ENCODE measurements at regions not wholly inside any gene's neighbourhood (a gene's known extent, or its start where the extent isn't known, plus 50 kb on each side); places are given as distances from the start of the nearest gene placed in this dataset.

DNA sequence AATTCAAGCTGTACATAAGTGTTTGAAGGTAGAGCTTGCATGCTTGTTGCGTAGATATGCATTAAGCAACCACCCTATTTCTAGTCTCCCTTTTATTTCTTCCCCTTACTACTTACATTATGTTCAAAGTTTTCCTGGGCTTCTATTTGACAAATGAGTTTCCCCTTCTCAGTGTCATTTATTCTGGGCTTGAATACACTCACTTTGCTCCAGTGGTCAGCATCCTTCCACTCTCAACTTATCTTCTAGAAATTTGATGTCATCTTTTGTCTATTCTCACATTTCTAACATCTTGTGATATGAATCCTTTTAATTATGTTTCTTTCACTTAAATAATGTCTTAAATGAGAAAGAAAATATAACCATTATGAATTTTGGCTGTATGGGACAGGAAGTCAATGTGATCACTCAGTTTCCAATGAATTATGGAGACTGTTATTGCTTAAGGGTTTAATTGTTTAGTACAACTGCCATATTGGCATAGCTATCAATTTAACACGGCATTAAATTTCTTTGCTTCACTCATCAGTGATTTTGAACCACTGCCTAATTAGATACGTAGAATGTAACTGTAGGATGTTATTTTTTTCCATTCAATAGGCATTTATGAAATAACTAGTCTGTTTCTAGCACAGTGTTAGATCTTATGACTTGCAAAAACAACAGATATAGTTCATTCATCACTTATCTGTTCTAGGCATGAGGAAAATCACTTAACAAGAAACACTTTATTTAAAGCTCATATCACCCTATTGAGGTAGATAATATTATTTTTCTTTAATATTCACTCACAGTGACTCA, 105.5 kb upstream of the CDH12 start:
- no peak for DNase-seq (ENCODE audit: extremely low read depth, low read depth)
- H3K4me3 ChIP-seq (replicated peaks; ENCODE audit: low read depth, low read length) = no peak overlapping the region
- TF ChIP-seq, protein P1, sequence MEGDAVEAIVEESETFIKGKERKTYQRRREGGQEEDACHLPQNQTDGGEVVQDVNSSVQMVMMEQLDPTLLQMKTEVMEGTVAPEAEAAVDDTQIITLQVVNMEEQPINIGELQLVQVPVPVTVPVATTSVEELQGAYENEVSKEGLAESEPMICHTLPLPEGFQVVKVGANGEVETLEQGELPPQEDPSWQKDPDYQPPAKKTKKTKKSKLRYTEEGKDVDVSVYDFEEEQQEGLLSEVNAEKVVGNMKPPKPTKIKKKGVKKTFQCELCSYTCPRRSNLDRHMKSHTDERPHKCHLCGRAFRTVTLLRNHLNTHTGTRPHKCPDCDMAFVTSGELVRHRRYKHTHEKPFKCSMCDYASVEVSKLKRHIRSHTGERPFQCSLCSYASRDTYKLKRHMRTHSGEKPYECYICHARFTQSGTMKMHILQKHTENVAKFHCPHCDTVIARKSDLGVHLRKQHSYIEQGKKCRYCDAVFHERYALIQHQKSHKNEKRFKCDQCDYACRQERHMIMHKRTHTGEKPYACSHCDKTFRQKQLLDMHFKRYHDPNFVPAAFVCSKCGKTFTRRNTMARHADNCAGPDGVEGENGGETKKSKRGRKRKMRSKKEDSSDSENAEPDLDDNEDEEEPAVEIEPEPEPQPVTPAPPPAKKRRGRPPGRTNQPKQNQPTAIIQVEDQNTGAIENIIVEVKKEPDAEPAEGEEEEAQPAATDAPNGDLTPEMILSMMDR (IDR thresholded peaks at IDR 0.05; ENCODE audit: low read depth, low read length, missing control alignments) = no peak

DNA sequence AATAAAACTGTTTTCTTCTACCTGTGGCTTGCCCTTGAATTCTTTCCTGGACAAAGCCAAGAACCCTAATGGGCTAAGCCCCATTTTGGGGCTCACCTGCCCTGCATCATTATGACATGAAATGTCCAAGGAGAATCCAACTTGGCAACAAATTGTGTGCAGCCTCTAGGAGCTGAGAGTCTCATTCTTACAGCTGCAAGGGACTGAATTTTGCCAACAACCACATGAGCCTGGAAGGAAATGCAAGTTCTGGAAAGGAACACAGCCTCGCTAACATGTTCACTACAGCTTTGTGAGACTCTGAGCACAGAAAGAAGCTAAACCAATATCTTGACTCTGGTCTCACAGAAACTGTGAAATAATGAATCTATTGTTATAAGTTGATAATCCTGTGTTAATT, 94.8 kb upstream of the CDH12 start:
- no peak for DNase-seq (ENCODE audit: extremely low read depth, low read depth)
- TF ChIP-seq, protein P1 (IDR thresholded peaks at IDR 0.05; ENCODE audit: low read depth, low read length, missing control alignments) = no peak
- no peak overlapping the region for H3K4me3 ChIP-seq (replicated peaks; ENCODE audit: low read depth, low read length)

DNA sequence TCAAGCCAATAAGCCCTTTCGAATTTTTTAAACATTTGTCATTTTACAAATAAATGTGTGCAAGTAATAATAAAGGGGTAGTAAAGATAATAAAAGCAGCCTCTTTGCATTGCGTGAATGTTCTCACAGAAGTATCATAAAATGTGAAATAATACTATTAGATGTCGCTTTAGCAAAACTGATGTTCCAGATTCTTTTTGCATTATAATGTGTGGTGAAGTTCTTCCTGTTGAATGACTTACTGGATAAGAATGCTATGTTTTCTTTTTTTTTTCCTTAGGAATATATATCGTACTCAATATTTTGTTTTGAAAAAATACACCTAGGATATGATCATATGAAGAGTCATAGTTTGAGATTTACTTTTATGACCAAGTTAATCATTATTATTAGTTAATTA, 85.2 kb upstream of the CDH12 start:
- no peak overlapping the region for H3K4me3 ChIP-seq (replicated peaks; ENCODE audit: low read depth, low read length)
- no peak for DNase-seq (ENCODE audit: extremely low read depth, low read depth)
- TF ChIP-seq, protein P1 (IDR thresholded peaks at IDR 0.05; ENCODE audit: low read depth, low read length, missing control alignments) = no peak

DNA sequence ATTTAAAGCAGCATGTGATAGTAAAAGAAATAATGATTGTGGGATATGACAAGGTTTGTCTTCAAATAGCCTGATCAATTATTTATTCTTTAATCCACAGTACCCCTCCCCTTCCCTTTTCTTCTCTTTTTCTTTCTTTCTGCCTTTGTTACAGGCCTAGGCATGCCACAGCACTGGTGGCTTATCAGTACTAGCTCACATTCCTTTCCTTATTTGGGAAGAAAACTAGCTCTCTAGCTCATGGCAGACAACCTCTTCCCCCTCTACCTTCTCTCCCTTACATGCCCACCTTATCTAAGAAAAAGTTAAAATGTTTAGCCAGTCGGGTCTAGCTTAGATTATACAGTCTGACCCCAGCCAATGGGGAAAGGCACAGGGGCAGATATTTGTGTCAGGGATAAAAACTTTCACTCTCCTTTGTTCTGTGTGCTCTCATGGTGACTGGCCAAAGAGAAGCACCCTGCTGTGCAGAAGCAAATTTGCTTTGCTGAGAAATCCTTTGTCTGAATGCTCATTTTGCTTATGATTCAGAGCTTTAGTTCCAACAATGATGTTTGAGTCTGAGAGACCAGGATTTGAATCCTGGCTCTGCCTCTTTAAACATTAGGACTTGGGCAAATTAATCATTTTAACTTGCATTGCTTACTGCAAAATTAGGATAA, 75.8 kb upstream of the CDH12 start:
- H3K4me3 ChIP-seq (replicated peaks; ENCODE audit: low read depth, low read length) = no peak overlapping the region
- TF ChIP-seq, protein P1 (IDR thresholded peaks at IDR 0.05; ENCODE audit: low read depth, low read length, missing control alignments) = no peak
- DNase-seq (ENCODE audit: extremely low read depth, low read depth) = no peak

DNA sequence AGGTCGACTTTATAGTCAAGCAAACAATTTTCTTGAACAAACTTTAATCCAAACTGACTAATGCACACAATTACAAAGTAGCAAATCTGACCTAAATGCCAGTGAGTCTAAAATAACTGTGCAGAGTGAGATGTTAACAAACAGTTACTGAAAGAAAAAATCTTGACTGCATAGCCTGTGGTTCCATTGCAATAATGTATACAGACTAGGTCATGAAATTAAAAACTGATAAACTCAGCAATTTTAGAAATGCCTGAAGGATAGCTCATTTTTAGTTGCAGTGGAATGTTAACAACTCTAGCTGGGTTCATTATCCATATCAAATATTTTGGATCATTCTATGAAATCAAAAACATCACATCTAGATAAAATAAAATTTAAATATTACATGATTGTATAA, 73.4 kb upstream of the CDH12 start:
- H3K4me3 ChIP-seq (replicated peaks; ENCODE audit: low read depth, low read length) = no peak overlapping the region
- DNase-seq (ENCODE audit: extremely low read depth, low read depth) = no peak
- TF ChIP-seq, protein P1 (IDR thresholded peaks at IDR 0.05; ENCODE audit: low read depth, low read length, missing control alignments) = no peak

DNA sequence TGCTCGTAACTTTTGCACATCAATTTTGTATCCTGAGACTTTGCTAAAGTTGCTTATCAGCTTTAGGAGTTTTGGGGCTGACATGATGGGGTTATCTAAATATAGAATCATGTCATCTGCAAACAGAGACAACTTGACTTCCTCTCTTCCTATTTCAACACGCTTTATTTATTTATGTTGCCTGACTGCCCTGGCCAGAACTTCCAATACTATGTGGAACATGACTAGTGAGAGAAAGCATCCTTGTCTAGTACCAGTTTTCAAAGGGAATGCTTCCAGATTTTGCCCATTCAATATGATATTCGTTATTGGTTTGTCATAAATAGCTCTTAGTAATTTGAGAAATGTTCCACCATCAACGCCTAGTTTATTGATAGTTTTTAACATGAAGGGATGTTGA, 65.4 kb upstream of the CDH12 start:
- H3K4me3 ChIP-seq (replicated peaks; ENCODE audit: low read depth, low read length) = no peak overlapping the region
- TF ChIP-seq, protein P1 (IDR thresholded peaks at IDR 0.05; ENCODE audit: low read depth, low read length, missing control alignments) = no peak
- DNase-seq (ENCODE audit: extremely low read depth, low read depth) = no peak

Data from HFF-Myc (cell line).